ENCODE measurements at regions not wholly inside any gene's neighbourhood (a gene's known extent, or its start where the extent isn't known, plus 50 kb on each side); places are given as distances from the start of the nearest gene placed in this dataset.
"Not testable (repeated sequence)": the region's sequence is repeated elsewhere in the genome, so short reads cannot be mapped to it uniquely, and the experiment has no call there.

GRCh38 chr2:58749041-58749440, 507.9 kb upstream of the FANCL start:
- H3K4me2 ChIP-seq (ENCODE audit: insufficient read depth, low read length) = no peak overlapping the region
- no peaks in the 10 kb centered on the region for H3K4me1 ChIP-seq (ENCODE audit: insufficient read depth, low read length)
- TF ChIP-seq CTCF (IDR thresholded peaks at IDR 0.05; ENCODE audit: extremely low read depth, low read depth, low read length) = no peak
- H2AFZ ChIP-seq (ENCODE audit: low read length) = no peak overlapping the region
- H3K4me3 ChIP-seq (ENCODE audit: insufficient read depth, low read length) = no peak overlapping the region
- no peak for DNase-seq (ENCODE audit: insufficient read length, low spot score, missing footprints)
- H4K20me1 ChIP-seq (ENCODE audit: insufficient read depth, low read length) = no peaks in the 10 kb centered on the region
- H3K27ac ChIP-seq (ENCODE audit: low read depth, low read length) = no peak overlapping the region
- H3K79me2 ChIP-seq (ENCODE audit: insufficient read depth, low read length) = no peaks in the 10 kb centered on the region
- H3K27me3 ChIP-seq (ENCODE audit: insufficient read depth, low read length) = no peaks in the 10 kb centered on the region
- H3K36me3 ChIP-seq (ENCODE audit: insufficient read depth, low read length) = no peaks in the 10 kb centered on the region
- H3K9me3 ChIP-seq (ENCODE audit: low read depth, low read length) = peaks cover 4% of the 10 kb centered on the region

GRCh38 chr2:58745334-58745733, 504.2 kb upstream of the FANCL start:
- H3K27me3 ChIP-seq (ENCODE audit: insufficient read depth, low read length); DNase-seq (ENCODE audit: insufficient read length, low spot score, missing footprints); H3K36me3 ChIP-seq (ENCODE audit: insufficient read depth, low read length); H3K4me2 ChIP-seq (ENCODE audit: insufficient read depth, low read length); H3K4me1 ChIP-seq (ENCODE audit: insufficient read depth, low read length); H3K79me2 ChIP-seq (ENCODE audit: insufficient read depth, low read length); H3K9me3 ChIP-seq (ENCODE audit: low read depth, low read length); H4K20me1 ChIP-seq (ENCODE audit: insufficient read depth, low read length); H3K4me3 ChIP-seq (ENCODE audit: insufficient read depth, low read length); H2AFZ ChIP-seq (ENCODE audit: low read length); H3K27ac ChIP-seq (ENCODE audit: low read depth, low read length): not testable (repeated sequence)

GRCh38 chr2:58740426-58740825, 499.3 kb upstream of the FANCL start:
- H3K36me3 ChIP-seq (ENCODE audit: insufficient read depth, low read length) = no peaks in the 10 kb centered on the region
- no peaks in the 10 kb centered on the region for H3K4me1 ChIP-seq (ENCODE audit: insufficient read depth, low read length)
- H4K20me1 ChIP-seq (ENCODE audit: insufficient read depth, low read length) = no peaks in the 10 kb centered on the region
- no peaks in the 10 kb centered on the region for H3K9me3 ChIP-seq (ENCODE audit: low read depth, low read length)
- no peak overlapping the region for H3K27ac ChIP-seq (ENCODE audit: low read depth, low read length)
- no peak overlapping the region for H3K4me2 ChIP-seq (ENCODE audit: insufficient read depth, low read length)
- no peak for TF ChIP-seq CTCF (IDR thresholded peaks at IDR 0.05; ENCODE audit: extremely low read depth, low read depth, low read length)
- H3K27me3 ChIP-seq (ENCODE audit: insufficient read depth, low read length) = no peaks in the 10 kb centered on the region
- no peak overlapping the region for H2AFZ ChIP-seq (ENCODE audit: low read length)
- H3K79me2 ChIP-seq (ENCODE audit: insufficient read depth, low read length) = no peaks in the 10 kb centered on the region
- no peak overlapping the region for H3K4me3 ChIP-seq (ENCODE audit: insufficient read depth, low read length)
- DNase-seq (ENCODE audit: insufficient read length, low spot score, missing footprints) = no peak

GRCh38 chr2:58739033-58739432, 497.9 kb upstream of the FANCL start:
- Histone ChIP-seq H3K4me2 (ENCODE audit: insufficient read depth, low read length) (no peak overlapping the region), H3K27me3 (ENCODE audit: insufficient read depth, low read length) (no peaks in the 10 kb centered on the region), H4K20me1 (ENCODE audit: insufficient read depth, low read length) (no peaks in the 10 kb centered on the region), H3K36me3 (ENCODE audit: insufficient read depth, low read length) (no peaks in the 10 kb centered on the region), H3K4me3 (ENCODE audit: insufficient read depth, low read length) (no peak overlapping the region), H3K4me1 (ENCODE audit: insufficient read depth, low read length) (no peaks in the 10 kb centered on the region), H3K27ac (ENCODE audit: low read depth, low read length) (no peak overlapping the region), H3K79me2 (ENCODE audit: insufficient read depth, low read length) (no peaks in the 10 kb centered on the region), H3K9me3 (ENCODE audit: low read depth, low read length) (no peaks in the 10 kb centered on the region), H2AFZ (ENCODE audit: low read length) (no peak overlapping the region)
- TF ChIP-seq CTCF (IDR thresholded peaks at IDR 0.05; ENCODE audit: extremely low read depth, low read depth, low read length) = no peak
- DNase-seq (ENCODE audit: insufficient read length, low spot score, missing footprints) = no peak

GRCh38 chr2:58734365-58734764, 493.2 kb upstream of the FANCL start:
- no peak for DNase-seq (ENCODE audit: insufficient read length, low spot score, missing footprints)
- Histone ChIP-seq H3K27ac (ENCODE audit: low read depth, low read length) (no peak overlapping the region), H3K4me2 (ENCODE audit: insufficient read depth, low read length) (no peak overlapping the region), H3K27me3 (ENCODE audit: insufficient read depth, low read length) (no peaks in the 10 kb centered on the region), H3K4me1 (ENCODE audit: insufficient read depth, low read length) (no peaks in the 10 kb centered on the region), H4K20me1 (ENCODE audit: insufficient read depth, low read length) (no peaks in the 10 kb centered on the region), H3K79me2 (ENCODE audit: insufficient read depth, low read length) (no peaks in the 10 kb centered on the region), H2AFZ (ENCODE audit: low read length) (no peak overlapping the region), H3K9me3 (ENCODE audit: low read depth, low read length) (no peaks in the 10 kb centered on the region), H3K4me3 (ENCODE audit: insufficient read depth, low read length) (no peak overlapping the region), H3K36me3 (ENCODE audit: insufficient read depth, low read length) (no peaks in the 10 kb centered on the region)
- no peak for TF ChIP-seq CTCF (IDR thresholded peaks at IDR 0.05; ENCODE audit: extremely low read depth, low read depth, low read length)

Measured in osteoblast (primary cell).